HG03175 (cell line): ENCODE measurements at regions not wholly inside any gene's neighbourhood (a gene's known extent, or its start where the extent isn't known, plus 50 kb on each side); places are given as distances from the start of the nearest gene placed in this dataset.

Experiments used
- ATAC-seq: cut with Tn5 transposase; IDR thresholded peaks from one replicate; pipeline ENCODE4 v1.9.1; 2021; ENCODE audit warnings: mild to moderate bottlenecking, moderate library complexity; ENCODE audit not compliant: unreplicated experiment

- no peak for ATAC-seq
These were observed 249.3 kb upstream of the GULP1 start for GRCh38 chr2:188042412-188042811.

GRCh38 chr2:188045016-188045415, 246.7 kb upstream of the GULP1 start:
- ATAC-seq, result no peak

- ATAC-seq, result no peak
These were observed 245.2 kb upstream of the GULP1 start for GRCh38 chr2:188046437-188046836.

- no peak for ATAC-seq
These were observed 243.9 kb upstream of the GULP1 start for GRCh38 chr2:188047735-188048134.

- ATAC-seq, result no peak
These were observed 240.9 kb upstream of the GULP1 start for GRCh38 chr2:188050726-188051125.

- ATAC-seq, result no peak
These were observed 240.0 kb upstream of the GULP1 start for GRCh38 chr2:188051706-188052105.

GRCh38 chr2:188065386-188065785, 226.3 kb upstream of the GULP1 start:
- no peak for ATAC-seq

- no peak for ATAC-seq
These were observed 223.6 kb upstream of the GULP1 start for GRCh38 chr2:188068093-188068492.

- ATAC-seq, result peak; percentile 67
These were observed 215.3 kb upstream of the GULP1 start for GRCh38 chr2:188076149-188077056.

GRCh38 chr2:188077757-188078156, 213.9 kb upstream of the GULP1 start:
- ATAC-seq, result no peak

- ATAC-seq, result no peak
These were observed 213.1 kb upstream of the GULP1 start for GRCh38 chr2:188078534-188078933.

GRCh38 chr2:188079196-188079595, 212.5 kb upstream of the GULP1 start:
- ATAC-seq, result no peak

- ATAC-seq, result no peak
These were observed 206.3 kb upstream of the GULP1 start for GRCh38 chr2:188085421-188085820.

- no peak for ATAC-seq
These were observed 201.8 kb upstream of the GULP1 start for GRCh38 chr2:188089901-188090300.

GRCh38 chr2:188091220-188091619, 200.5 kb upstream of the GULP1 start:
- no peak for ATAC-seq

GRCh38 chr2:188092734-188093133, 198.9 kb upstream of the GULP1 start:
- no peak for ATAC-seq

- no peak for ATAC-seq
These were observed 194.8 kb upstream of the GULP1 start for GRCh38 chr2:188096910-188097309.

- ATAC-seq, result no peak
These were observed 188.8 kb upstream of the GULP1 start for GRCh38 chr2:188102881-188103280.

- ATAC-seq, result no peak
These were observed 177.7 kb upstream of the GULP1 start for GRCh38 chr2:188114014-188114413.

GRCh38 chr2:188117706-188118105, 174.0 kb upstream of the GULP1 start:
- no peak for ATAC-seq

- no peak for ATAC-seq
These were observed 173.2 kb upstream of the GULP1 start for GRCh38 chr2:188118431-188118830.

GRCh38 chr2:188119112-188119838, 172.4 kb upstream of the GULP1 start:
- no peak for ATAC-seq
